ENCODE measurements at regions not wholly inside any gene's neighbourhood (a gene's known extent, or its start where the extent isn't known, plus 50 kb on each side); places are given as distances from the start of the nearest gene placed in this dataset.

DNA sequence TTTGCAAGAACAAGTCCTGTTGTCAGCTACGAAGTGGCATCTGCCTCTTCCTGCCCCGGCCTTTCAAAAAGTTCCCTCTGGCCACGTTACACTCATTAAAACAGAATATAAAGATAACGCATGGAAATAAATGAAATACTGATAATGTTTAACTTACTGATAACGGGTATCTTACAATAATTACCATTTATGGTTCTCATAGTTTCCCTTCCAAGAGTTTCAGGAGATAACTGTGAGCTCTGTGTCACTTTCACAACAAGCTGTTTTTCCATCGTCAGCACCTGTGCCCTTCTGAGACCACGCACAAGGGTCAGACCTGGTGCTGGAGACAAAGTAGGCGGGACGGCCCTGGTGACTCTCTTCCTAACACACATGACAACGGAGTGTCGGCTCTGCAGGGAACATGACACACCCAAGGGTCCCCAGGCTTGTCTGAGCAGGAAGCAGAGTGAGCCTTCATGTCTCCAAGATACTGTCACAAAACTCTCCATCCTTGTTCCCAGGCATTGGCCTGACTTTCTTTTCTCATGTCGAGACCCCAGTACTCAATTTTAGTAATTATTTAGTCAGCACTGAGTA lies 86.2 kb upstream of the THBS2 start:
- no peak for DNase-seq (ENCODE audit: low read depth in 2 of 2)

DNA sequence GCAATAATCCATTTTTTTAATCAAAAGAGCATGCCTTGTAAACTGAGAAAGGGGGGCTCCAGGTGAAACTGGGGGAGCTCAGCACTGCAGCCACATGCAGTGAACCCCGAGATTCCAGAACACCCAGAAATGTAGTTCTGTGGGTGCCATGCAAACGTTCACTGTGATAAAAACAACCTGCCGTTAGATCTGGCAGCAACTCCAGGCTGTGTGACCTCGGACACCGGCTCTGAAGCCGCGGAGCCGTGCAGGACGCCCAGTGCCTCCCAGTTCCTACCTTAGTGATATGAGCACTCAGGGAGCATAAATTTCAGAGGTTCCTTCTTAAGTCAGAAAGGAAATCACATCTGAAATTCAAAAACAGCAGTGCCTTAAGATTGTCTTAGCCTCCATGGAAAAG lies 85.4 kb upstream of the THBS2 start:
- DNase-seq (ENCODE audit: low read depth in 2 of 2), result no peak

DNA sequence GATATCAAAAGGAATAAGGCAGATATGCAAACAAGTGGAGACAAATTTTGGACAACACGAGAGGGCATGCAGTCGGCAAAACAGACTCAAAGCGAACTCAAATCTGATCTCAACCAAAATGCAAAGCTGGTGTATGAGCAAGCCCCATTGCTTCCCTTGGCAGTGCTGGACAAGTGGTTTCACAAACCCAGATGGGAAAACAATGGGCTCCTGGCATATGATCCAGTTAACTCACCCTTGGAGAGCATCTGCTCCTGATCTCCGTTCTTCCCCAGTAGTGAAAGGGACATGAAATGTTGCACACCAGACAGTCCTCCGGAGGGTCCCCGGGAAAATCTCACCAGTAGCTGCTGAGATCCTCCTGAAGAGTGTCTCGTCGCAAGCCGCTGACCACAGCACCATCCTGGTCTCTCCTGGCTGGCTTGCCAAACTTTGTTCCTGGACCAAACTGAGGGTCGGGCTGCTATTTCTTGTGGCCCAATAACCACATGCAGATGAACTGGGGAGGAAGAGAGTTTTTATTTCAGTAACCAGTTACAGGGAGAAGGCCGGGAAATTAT lies 84.3 kb upstream of the THBS2 start:
- no peak for DNase-seq (ENCODE audit: low read depth in 2 of 2)

DNA sequence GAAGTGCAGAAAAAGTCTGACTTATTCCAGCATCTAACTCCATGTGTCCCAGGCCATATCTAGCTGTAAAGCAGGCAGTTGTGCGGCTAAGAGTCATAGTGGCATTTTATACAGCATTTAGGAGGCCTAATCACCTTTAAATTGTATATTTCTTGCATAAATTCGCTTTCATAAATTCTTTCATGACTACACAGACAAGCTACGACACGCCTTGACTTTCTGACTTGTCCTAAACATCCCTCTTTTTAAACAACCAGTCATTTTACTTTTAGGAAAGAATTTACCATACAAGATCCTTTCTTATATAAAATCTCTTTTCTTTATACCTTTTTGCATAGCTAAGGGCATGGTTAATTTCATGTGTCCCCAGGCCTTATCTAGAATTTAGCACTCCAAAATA lies 81.7 kb upstream of the THBS2 start:
- DNase-seq (ENCODE audit: low read depth in 2 of 2), result no peak

DNA sequence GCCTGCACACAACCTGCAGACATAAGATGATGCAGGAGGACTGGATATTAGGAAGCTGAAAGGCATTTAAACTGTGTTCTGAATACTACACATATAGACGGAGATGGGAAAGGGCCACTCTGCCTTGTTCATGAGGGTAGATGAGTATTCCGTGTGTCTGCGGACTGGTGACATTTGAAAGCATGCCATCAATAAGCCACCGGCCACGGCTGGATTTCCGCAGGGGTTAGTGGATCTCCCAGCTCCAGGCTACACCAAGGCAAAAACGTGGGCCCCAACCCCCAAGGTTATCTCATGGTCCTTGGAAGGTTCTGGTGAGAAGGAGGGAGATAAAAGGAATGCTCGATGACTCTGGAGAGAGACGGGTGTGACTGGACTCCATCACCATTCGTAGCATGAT lies 78.6 kb upstream of the THBS2 start:
- DNase-seq (ENCODE audit: low read depth in 2 of 2), result no peak

DNA sequence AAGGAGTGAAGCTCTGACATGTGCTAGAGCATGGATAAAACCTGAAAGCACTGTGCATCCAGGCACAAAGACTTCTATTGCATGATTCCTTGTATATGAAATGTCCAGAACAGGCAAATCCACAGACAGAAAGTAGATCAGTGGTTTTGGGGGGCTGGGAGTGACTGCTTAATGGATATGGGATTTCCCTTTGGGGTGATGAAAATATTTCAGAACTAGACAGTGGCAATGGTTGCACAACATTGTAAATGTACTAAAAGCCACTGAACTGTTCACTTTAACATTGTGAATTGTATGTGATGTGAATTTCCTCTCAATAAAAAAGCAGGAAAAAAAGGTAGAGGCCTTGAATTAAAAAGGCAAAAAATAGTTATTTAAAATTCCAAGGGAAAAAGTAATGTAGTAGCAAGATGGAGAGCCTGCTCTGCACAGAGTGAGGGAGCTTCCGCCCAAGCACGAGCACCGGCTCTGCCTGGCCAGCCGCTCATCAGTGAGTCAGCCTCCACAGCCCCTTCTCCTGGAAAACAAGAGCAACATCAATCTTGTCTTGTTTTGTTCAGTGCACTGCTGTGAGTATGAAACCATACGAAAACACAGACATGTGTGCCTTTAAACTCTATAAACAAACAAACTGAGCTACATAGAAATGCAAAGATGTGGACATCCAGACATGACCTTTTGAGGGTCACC lies 74.6 kb upstream of the THBS2 start:
- peak; percentile 29 to 40 for DNase-seq (ENCODE audit: low read depth in 2 of 2)

DNA sequence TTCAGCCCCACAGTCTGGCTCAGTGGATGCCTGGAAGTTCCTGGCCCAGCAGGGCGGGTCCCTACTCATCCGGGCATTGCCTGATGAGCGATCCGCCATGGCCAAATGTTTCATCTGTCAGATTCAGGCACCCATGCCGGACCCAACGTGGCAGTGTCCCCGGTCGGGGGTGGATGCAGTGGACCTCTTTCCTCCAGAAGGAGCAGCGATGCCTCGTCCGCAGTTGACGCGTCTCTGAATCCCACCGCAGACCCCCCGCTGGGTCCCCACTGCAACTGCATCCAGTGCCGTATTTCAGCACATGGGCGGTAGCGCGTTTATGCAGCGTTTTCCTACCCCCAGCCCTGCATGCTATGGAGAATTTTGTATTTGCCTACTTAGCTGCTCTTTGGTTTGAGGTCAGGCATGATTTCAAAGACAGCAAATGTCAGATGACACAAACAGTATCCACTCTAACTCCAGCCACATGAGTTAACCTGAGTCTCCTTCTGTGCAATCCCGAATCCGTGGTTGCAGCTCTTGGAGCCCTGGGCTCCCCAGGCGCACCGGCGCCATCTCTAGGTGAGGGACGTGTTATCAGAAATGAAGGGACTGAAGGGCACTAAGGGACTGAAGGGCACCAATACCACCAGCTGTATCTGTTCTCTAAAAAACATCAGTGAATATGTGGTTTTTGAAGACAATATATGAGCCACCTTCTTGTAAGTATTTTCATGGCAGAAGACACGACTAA lies 72.6 kb upstream of the THBS2 start:
- DNase-seq (ENCODE audit: low read depth in 2 of 2), result no peak

DNA sequence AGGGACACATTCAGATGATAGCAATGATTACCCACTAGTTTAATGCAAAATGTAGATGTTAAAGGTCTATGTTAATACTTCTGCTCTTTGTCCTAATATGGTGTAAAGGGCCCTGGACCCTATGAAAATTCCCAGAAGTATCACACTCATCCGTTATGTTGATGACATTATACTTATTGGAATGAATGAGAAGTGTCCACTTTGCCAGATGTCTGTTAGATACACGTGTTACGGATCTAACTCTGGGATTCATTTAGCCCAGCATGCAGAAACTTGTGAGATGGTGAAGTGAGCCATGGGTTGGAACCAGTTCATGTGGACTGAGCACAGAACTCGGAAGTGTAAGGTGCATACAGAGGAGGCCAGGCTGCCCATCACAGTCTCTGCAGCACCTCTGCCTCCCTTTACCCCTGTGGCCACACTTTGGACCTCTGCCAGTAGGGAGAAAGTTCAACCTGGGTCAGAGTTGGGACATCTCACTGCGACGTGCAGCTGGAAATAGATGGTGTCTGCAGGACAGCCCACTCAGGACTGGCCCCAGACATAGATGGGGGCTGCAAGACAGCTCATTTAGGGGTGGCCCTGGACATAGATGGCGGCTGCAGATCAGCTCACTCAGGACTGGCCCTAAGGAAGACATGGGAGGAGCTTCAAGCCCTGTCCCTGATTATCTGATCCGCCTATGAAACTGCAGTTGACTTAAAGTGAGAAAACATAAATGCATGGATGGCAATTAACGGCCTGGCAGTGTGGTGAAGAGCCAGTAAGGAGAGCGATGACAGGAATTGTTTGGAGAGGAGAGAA lies 71.2 kb upstream of the THBS2 start:
- DNase-seq (ENCODE audit: low read depth in 2 of 2), result no peak

DNA sequence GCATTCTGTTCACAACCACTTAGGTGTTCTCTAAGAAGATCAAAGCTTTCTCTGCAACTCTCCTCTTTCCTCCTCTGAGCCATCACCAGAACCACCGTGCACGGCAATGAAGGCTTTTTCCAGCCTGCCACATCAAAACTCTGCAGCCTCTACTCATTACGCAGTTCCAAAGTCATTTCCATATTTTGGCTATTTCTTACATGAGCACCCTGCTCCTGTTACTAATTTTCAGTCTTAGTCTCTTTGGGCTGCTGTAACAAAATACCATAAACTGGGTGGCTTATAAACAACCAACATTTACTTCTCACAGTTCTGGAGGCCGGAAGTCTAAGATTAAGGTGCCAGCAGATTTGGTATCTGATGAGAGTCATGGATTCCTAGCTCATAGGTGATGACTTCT lies 70.4 kb upstream of the THBS2 start:
- DNase-seq (ENCODE audit: low read depth in 2 of 2), result no peak

DNA sequence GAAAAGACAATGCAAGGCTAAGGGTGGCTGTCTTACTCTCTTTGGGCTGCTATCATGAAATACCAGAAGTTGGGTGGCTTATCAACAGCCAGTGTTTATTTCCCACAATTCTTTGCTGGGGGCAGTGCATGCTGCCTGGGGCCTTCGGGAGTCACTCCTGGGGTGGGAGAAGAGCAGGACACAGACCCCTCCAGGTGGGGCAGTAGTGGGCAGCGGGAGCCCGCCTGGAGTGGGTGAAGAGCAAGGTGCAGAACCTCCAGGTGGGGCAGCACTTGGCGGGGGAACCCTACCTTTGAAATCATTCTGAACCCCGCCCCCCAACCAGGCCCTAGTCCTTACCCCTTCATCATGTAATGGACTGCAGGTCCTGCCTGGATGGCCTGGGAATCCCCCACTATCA lies 69.6 kb upstream of the THBS2 start:
- DNase-seq (ENCODE audit: low read depth in 2 of 2), result no peak

DNA sequence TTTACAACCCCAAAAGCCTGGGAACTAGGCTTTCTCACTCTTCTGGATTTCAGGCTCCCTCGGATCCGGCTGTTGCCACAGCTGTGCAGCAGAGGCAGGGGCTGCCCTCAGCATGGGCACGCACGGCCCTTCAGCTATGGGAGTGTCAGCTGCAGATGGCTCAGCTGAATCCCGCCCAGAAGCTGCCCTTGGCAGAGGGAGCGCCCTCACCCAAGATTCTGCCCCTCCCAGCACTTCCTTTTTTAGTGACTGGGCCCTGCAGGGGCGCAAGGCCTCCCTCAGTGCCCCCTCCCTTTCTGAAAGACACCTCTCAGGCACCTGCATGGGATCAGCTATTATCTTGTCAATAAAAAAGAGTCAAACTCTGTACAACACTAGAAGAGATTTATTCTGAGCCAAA lies 67.9 kb upstream of the THBS2 start:
- DNase-seq (ENCODE audit: low read depth in 2 of 2), result no peak

DNA sequence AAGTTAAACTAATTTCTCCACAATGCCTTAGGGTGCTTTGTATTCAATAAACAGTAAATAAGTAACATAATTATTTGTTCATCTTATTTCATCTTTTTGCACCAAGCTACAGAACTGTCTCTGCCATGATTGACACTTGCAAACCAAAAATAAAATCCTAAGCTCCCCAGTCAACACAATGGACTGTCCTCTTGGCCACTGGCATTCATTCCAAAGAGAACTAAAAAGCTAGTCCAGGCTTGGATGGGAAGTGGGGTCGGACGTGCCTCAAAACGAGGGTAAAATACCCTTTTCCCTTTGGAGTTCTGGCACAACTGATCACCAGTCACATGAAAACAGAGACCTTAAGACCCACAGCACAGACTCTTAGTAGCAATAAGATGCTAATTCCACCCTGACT lies 66.4 kb upstream of the THBS2 start:
- no peak for DNase-seq (ENCODE audit: low read depth in 2 of 2)

DNA sequence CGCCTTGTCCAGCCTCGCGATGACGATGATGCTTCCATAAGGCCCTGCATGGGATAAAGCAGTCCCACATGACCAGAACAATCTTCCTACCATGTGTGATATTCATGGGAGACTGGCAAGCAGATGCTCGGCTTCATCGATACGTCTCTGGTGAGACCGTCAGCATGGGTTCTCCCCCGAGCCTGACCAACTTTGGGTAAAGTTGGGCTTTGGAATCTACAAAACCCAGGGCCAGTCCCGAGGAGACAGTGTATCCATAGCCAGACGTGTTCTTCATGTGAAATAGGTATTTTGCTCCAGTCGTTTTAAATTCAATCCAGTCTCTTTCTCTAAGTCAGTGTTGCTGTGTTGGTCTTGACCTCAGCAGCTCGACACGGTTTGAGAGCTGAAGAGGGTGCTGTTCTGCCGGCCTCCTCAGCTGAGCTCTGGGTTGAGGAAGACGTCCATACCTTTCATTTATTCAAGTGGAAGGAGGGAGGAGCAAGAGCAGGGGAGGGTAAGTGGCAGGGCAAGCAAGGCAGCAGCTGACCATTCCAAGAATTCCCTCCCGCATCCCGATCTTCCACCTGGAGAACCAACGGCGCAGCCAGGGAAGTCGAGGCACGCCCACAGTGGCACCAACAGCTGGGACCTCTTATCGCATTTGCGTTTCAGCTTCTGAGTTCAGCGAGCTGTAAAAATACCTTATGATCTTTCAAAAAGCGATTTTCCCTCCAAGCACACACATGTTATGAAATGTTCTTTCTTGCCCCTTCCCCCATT lies 64.0 kb upstream of the THBS2 start:
- no peak for DNase-seq (ENCODE audit: low read depth in 2 of 2)

DNA sequence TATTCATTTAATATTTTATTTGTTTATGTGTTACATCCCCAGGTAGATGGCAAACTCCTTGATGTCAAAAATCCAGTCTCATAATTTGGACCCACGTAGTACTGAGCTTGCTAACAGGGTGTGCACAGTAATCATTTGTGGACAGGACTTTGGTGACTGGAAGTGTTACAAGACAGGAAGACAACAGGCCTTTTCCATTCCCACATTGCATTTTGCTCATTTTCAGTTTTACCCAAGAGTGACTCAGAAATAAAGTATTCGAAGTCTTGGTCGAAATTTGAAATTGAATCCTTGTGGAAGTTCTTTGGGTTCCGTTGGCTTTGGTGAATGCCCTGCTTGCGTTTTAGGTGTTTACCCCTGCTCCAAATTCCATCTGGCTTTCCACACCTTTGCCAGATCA lies 63.0 kb upstream of the THBS2 start:
- DNase-seq (ENCODE audit: low read depth in 2 of 2), result no peak

DNA sequence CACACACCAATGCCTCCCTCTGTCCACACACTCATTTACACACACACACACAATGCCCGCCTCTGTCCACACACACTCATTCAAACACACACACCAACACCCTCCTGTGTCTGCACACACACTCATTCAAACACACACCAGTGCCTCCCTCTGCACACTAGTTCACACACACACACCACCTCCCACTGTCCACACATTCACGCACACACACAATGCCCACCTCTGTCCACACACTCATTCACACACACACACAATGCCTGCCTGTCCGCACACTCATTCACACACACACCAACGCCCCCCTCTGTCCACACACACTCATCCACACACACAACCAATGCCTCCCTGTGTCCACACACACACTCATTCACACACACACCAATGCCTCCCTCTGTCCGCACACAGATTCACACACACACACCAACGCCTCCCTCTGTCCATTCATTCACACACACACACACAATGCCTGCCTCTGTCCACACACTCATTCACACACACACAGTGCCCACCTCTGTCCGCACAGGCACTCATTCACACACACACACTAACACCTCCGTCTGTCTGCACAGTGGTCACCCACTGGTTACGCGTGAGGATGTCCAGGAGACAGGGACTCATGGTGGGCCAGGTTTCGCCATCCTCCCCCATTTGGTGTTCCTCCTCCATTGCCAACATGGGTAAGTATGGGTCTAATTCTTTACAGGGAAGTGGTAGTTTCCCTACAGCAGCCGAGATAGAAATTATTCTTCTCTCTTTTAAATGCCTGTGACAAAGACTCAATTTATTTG lies 62.4 kb upstream of the THBS2 start:
- DNase-seq (ENCODE audit: low read depth in 2 of 2), result no peak

DNA sequence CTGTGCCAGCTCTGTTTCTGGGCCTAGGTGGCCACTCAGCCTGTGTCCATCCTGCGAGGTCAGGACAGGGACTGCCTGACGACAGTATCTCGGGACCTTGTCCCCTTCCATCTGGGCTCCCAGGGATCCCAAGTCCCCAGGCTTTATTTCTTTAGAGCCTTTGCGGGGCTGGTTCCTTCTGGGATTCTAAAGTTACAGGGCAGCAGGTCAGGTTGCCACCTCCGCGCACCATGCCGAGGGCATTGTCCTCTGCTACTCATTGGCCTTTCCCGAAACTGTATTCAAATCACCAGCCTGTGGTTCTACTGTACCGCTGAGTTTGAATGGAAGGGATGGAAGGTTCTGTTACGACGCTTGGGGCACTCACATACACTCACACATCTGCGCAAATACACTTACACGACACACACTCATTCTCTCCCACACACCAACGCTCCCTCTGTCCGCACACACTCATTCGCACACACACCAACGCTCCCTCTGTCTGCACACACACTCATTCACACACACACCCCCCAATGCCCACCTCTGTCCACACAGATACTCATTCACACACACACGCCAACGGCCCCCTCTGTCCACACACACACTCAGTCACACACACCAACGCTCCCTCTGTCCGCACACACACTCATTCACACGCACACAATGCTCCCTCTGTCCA lies 59.8 kb upstream of the THBS2 start:
- no peak for DNase-seq (ENCODE audit: low read depth in 2 of 2)

DNA sequence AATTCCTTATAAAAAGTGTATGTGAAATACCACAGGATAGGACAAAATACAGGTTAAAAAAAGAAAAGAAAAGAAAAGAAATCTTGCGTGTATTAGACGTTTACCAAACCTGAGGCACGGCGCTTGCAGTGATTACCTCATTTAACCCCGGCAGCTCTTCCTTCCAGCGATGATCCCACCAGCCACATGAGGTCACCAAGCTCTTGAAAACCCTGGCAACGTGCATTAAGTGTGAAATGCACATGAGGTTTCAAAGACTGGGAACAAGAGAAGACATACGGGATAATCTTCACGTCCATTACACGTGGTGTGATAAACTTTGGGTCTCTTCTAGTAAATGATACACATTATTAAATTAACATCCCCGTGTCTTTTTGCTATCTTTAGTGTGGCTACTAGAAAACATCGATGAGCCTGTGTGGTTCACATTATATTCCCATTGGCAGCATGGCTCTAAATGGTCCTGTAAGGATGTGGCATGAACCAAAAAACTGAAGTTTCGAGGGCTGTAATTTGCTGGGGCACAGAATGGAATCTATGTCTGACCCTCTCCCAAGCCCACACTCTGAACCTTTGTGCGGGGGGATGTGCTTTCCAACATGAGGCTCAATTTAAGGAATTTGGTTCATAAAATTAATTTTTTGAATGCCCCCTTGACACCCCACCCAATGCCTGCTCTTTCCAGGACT lies 59.2 kb upstream of the THBS2 start:
- no peak for DNase-seq (ENCODE audit: low read depth in 2 of 2)

DNA sequence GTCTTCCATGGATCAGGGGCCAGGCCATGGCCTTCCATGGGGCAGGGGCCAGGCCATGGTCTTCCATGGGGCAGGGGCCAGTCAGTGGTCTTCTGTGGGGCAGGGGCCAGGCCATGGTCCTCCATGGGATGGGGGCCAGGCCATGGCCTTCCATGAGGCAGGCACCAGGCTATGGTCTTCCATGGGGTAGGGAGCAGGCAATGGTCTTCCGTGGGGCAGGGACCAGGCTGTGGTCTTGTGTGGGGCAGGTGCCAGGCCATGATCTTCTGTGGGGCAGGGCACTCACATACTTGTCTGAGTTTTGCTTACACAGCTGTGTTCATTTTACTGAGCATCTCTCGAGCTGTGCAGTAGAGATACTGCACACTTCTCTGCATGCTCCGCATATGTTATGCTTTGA lies 57.3 kb upstream of the THBS2 start:
- DNase-seq (ENCODE audit: low read depth in 2 of 2), result no peak
